Endothelial cell of umbilical vein (primary cell): ENCODE measurements at regions not wholly inside any gene's neighbourhood (a gene's known extent, or its start where the extent isn't known, plus 50 kb on each side); places are given as distances from the start of the nearest gene placed in this dataset.
"Not testable (repeated sequence)": the region's sequence is repeated elsewhere in the genome, so short reads cannot be mapped to it uniquely, and the experiment has no call there.

Source experiments
- BruUV-seq: library from RNA; stranded (reverse); fragments of 400-500 nt; replicated peaks from 2 replicates; lab custom pipeline; 2021; lab: Mats Ljungman, UMichigan
- CTCF ChIA-PET: fragments of 300-600, 350-600 bp; sonication (Branson Sonifier 250); formaldehyde crosslinking; loops from one replicate; lab custom pipeline; 2021; ENCODE audit warnings: antibody characterized with exemption, inconsistent platforms; lab: Charles Lee
- POLR2A ChIA-PET: fragments of 300-600, 350-600 bp; sonication (Branson Sonifier 250); formaldehyde crosslinking; loops from one replicate; lab custom pipeline; 2021; ENCODE audit warnings: antibody characterized with exemption, inconsistent platforms; lab: Charles Lee
- DNase-seq: peaks from one replicate; pipeline ENCODE4 v3.0.0-alpha.2; 2011; ENCODE audit warnings: low read depth, low spot score
- FAIRE-seq: peaks from 2 replicates; lab custom pipeline; 2011; peaks lifted over from hg19 to GRCh38; lab: Jason Lieb, UNC
- H2AFZ ChIP-seq: 2 replicates; pipeline ENCODE4 v1.6.0; 2012; ENCODE audit warnings: low read depth, low read length, control low read depth, inconsistent platforms
- H3K27ac ChIP-seq: 2 replicates; pipeline ENCODE4 v1.5.1; 2011; ENCODE audit warnings: low read depth, mild to moderate bottlenecking, control low read depth, low read length, moderate library complexity; ENCODE audit not compliant: insufficient read depth
- H3K27me3 ChIP-seq, 2 experiments: 2 replicates each; pipeline versions ENCODE4 v1.6.0 to v1.6.1; 2011; ENCODE audit warnings: low read length in 2 of 2, mixed read lengths in 1 of 2; ENCODE audit not compliant: control insufficient read depth in 2 of 2, insufficient read depth in 2 of 2
- H3K36me3 ChIP-seq, 2 experiments: 2 replicates in 1 of 2; 3 replicates in 1 of 2; pipeline ENCODE4 v1.5.1; 2011; ENCODE audit warnings: low read length in 2 of 2, mild to moderate bottlenecking in 1 of 2, moderate library complexity in 1 of 2; ENCODE audit not compliant: control insufficient read depth in 2 of 2, insufficient read depth in 2 of 2; ENCODE audit errors: extremely low read depth in 1 of 2
- H3K4me1 ChIP-seq: 3 replicates; pipeline ENCODE4 v1.5.1; 2011; ENCODE audit warnings: mild to moderate bottlenecking, low read length; ENCODE audit not compliant: control insufficient read depth, insufficient read depth; ENCODE audit errors: extremely low read depth
- H3K4me2 ChIP-seq: 2 replicates; pipeline ENCODE4 v1.6.1; 2011; ENCODE audit warnings: low read length, control low read depth, mixed read lengths; ENCODE audit not compliant: insufficient read depth
- H3K4me3 ChIP-seq, 3 experiments: fragments of 200-600 bp in 1 of 3; sonication (generic), shearing (Covaris generic) in 1 of 3; replicated peaks in 1 of 3; 2 replicates each; pipeline ENCODE4 v1.5.1; 2011 to 2016; ENCODE audit warnings: control low read depth in 3 of 3, low read length in 3 of 3, mild to moderate bottlenecking in 2 of 3, inconsistent platforms in 1 of 3, low read depth in 1 of 3, moderate library complexity in 1 of 3; ENCODE audit not compliant: insufficient read depth in 1 of 3
- H3K79me2 ChIP-seq: 2 replicates; pipeline ENCODE4 v1.6.0; 2012; ENCODE audit warnings: low read length, inconsistent platforms; ENCODE audit not compliant: control insufficient read depth, insufficient read depth
- H3K9ac ChIP-seq: replicated peaks from 2 replicates; pipeline ENCODE3; 2011; ENCODE audit warnings: low read length, control low read depth; ENCODE audit not compliant: insufficient read depth; ENCODE audit errors: extremely low read depth
- H3K9me1 ChIP-seq: replicated peaks from 3 replicates; pipeline ENCODE4 v1.6.0; 2011; ENCODE audit warnings: mild to moderate bottlenecking, low read length; ENCODE audit not compliant: control insufficient read depth, insufficient read depth; ENCODE audit errors: extremely low read depth
- H3K9me3 ChIP-seq: replicated peaks from 2 replicates; pipeline ENCODE4 v1.5.1; 2012; ENCODE audit warnings: low read length, inconsistent platforms; ENCODE audit not compliant: control insufficient read depth, insufficient read depth
- H4K20me1 ChIP-seq: replicated peaks from 2 replicates; pipeline ENCODE3; 2011; ENCODE audit warnings: mild to moderate bottlenecking, low read length; ENCODE audit not compliant: control insufficient read depth, insufficient read depth; ENCODE audit errors: extremely low read depth
- CTCF ChIP-seq, 2 donors: IDR thresholded peaks; 1 replicate in 1 of 2; 2 replicates in 1 of 2; pipeline ENCODE4 v1.5.1; 2011; ENCODE audit warnings: low read length in 2 of 2, mild to moderate bottlenecking in 2 of 2, moderate library complexity in 2 of 2, control low read depth in 1 of 2, inconsistent platforms in 1 of 2, low read depth in 1 of 2; ENCODE audit not compliant: insufficient read depth in 1 of 2; ENCODE audit errors: extremely low read depth in 1 of 2
- EZH2 ChIP-seq: IDR thresholded peaks from 2 replicates; pipeline ENCODE4 v1.6.1; 2012; ENCODE audit warnings: borderline replicate concordance, low read depth, mild to moderate bottlenecking, moderate library complexity, low read length, inconsistent platforms; ENCODE audit not compliant: severe bottlenecking
- FOS ChIP-seq: IDR thresholded peaks from 2 replicates; pipeline ENCODE4 v1.6.1; 2011; ENCODE audit warnings: mild to moderate bottlenecking, low read length, moderate library complexity, borderline replicate concordance; ENCODE audit not compliant: insufficient read depth
- GATA2 ChIP-seq: IDR thresholded peaks from 2 replicates; pipeline ENCODE4 v1.7.0; 2011; ENCODE audit warnings: low read depth, mild to moderate bottlenecking, moderate library complexity, mixed read lengths, low read length; ENCODE audit not compliant: insufficient read length, insufficient read depth
- JUN ChIP-seq: IDR thresholded peaks from 2 replicates; pipeline ENCODE4 v1.6.1; 2011; ENCODE audit warnings: borderline replicate concordance, low read depth; ENCODE audit not compliant: insufficient read length, insufficient read depth
- MAX ChIP-seq: IDR thresholded peaks from 2 replicates; pipeline ENCODE4 v1.6.1; 2011; ENCODE audit not compliant: insufficient read depth, insufficient read length
- MYC ChIP-seq: IDR thresholded peaks from one replicate; pipeline ENCODE4 v1.6.1; 2011; ENCODE audit warnings: mild to moderate bottlenecking, low read depth, low read length
- POLR2A ChIP-seq: IDR thresholded peaks from 2 replicates; pipeline ENCODE4 v1.6.1; 2012; ENCODE audit warnings: low read depth, mild to moderate bottlenecking, control low read depth, low read length
- POLR2AphosphoS5 ChIP-seq: IDR thresholded peaks from 2 replicates; pipeline ENCODE4 v1.6.1; 2012; ENCODE audit warnings: low read depth, mild to moderate bottlenecking, control low read depth, low read length, moderate library complexity; ENCODE audit not compliant: insufficient read depth
- dilution Hi-C: fragments of 300-500 bp; cut with MboI; formaldehyde crosslinking; loops from one replicate; pipeline ENCODE4 v1.15.0; 2019; ENCODE audit warnings: low sequenced_read_pairs; ENCODE audit not compliant: extremely low pct_ligation_motif_present
- intact Hi-C: fragments of 100-400 bp; cut with micrococcal nuclease; formaldehyde crosslinking; loops from one replicate; pipeline ENCODE4 v1.10.0; 2022

GRCh38 chr6:28682542-28682941, 156.9 kb downstream of the GPX5 start:
- dilution Hi-C loops, result no loop called here
- DNase-seq (no peak), FAIRE-seq (no peak)
- Histone ChIP-seq H3K79me2 (no peaks in the 10 kb centered on the region), H2AFZ (no peak overlapping the region), H3K36me3 (no peaks in the 10 kb centered on the region), H3K9me3 (no peaks in the 10 kb centered on the region), H3K4me3 (no peak overlapping the region), H4K20me1 (no peaks in the 10 kb centered on the region), H3K4me2 (no peak overlapping the region), H3K9me1 (no peaks in the 10 kb centered on the region), H3K27me3 (peaks cover 17 to 18% of the 10 kb centered on the region in 2 experiments), H3K9ac (no peak overlapping the region), H3K27ac (no peak overlapping the region), H3K4me1 (peaks cover 7% of the 10 kb centered on the region)
- TF ChIP-seq GATA2 (no peak), POLR2A (no peak), JUN (no peak), MYC (no peak), MAX (no peak), CTCF (IDR thresholded peaks at IDR 0.05; ENCODE audit: extremely low read depth in 1 of 2, insufficient read depth in 1 of 2, low read depth in 1 of 2, low read length in 2 of 2) (no peak), EZH2 (no peak), POLR2AphosphoS5 (no peak), FOS (no peak)
- POLR2A ChIA-PET, result no interaction called here
- intact Hi-C loops, result loop anchor here (5.0 to 10.0 kb wide), 5 partner anchors 140 to 1518 kb away; partner anchors contain the start of gene PGBD1
- CTCF ChIA-PET, result no interaction called here
- no TSS peak for BruUV-seq

- H3K9ac ChIP-seq, DNase-seq, dilution Hi-C loops, POLR2A ChIA-PET, H3K4me3 ChIP-seq, H3K79me2 ChIP-seq, H3K9me1 ChIP-seq, H4K20me1 ChIP-seq, H2AFZ ChIP-seq, H3K4me1 ChIP-seq, H3K36me3 ChIP-seq, FAIRE-seq, BruUV-seq, H3K9me3 ChIP-seq, H3K4me2 ChIP-seq, H3K27ac ChIP-seq: not testable (repeated sequence)
- H3K27me3 ChIP-seq, result peaks cover 20% of the 10 kb centered on the region in 2 experiments
- intact Hi-C loops, result loop anchor here (5.0 to 10.0 kb wide), 5 partner anchors 141 to 1518 kb away; partner anchors contain the start of gene PGBD1
- CTCF ChIA-PET, result interaction anchor here (0.8 to 3.2 kb wide), 5 partner anchors 9 to 302 kb away, joined by 3 to 13 read pairs (median 5); no protein-coding TSS in a partner anchor
Measured at GRCh38 chr6:28682956-28683685, 157.4 kb downstream of the GPX5 start.
